DMS53 treated with DMSO at 0.1 percent for 48 hours (cell line): ENCODE measurements at regions not wholly inside any gene's neighbourhood (a gene's known extent, or its start where the extent isn't known, plus 50 kb on each side); places are given as distances from the start of the nearest gene placed in this dataset.
A peak's percentile ranks its signal among the peaks of the same experiment; 100 is the strongest.
"Not testable (repeated sequence)": the region's sequence is repeated elsewhere in the genome, so short reads cannot be mapped to it uniquely, and the experiment has no call there.

Experiments
- DNase-seq: peaks from one replicate; lab custom pipeline; 2025; ENCODE audit not compliant: unreplicated experiment; lab: John Stamatoyannopoulos, UW

DNA sequence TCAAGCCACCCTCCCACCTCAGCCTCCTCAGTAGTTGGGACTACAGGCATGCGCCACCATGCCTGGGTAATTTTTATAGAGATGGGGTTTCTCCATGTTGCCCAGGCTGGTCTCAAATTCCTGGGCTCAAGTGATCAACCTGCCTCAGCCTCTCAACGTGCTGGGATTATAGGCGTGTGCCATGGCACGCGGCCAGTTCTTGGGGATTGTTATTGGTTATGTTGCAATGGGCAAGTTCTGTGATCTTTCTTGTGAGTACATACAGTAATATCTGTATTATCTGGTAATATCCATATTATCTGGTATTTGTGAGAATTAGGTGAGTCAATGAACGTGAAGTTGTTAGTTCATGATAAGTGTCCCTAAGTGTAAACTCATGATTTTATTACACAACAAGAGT is 90.3 kb upstream of the TBL1X start:
- DNase-seq, result no peak

DNA sequence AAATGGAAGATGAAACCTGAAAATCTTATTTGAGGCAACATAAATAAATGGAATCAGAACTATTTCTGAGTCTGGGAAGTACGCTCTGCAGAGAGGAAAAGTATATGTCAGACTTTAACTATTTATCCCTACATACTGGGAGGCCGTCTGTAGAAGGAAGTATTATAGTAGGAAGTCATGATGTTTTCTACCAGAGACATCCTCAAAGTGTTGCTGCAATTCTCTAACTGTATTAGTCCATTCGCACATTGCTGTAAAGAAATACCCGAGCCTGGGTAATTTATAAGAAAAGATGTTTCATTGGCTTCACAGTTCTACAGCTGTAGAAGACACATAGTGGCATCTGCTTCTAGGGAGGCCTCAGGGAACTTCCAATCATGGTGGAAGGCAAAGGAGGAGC is 88.7 kb upstream of the TBL1X start:
- DNase-seq, result no peak

DNA sequence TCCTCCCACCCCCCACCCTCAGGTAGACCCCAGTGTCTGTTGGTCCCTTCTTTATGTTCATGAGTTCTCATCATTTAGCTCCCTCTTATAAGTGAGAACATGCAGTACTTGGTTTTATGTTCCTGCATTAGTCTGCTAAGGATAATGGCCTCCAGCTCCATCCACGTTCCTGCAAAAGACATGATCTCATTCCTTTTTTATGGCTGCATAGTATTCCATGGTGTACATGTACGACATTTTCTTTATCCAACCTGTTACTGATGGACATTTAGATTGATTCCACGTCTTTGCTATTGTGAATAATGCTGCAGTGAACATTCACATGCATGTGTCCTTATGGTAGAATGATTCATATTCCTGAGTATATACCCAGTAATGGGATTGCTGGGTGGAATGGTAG is 87.6 kb upstream of the TBL1X start:
- not testable (repeated sequence) for DNase-seq

DNA sequence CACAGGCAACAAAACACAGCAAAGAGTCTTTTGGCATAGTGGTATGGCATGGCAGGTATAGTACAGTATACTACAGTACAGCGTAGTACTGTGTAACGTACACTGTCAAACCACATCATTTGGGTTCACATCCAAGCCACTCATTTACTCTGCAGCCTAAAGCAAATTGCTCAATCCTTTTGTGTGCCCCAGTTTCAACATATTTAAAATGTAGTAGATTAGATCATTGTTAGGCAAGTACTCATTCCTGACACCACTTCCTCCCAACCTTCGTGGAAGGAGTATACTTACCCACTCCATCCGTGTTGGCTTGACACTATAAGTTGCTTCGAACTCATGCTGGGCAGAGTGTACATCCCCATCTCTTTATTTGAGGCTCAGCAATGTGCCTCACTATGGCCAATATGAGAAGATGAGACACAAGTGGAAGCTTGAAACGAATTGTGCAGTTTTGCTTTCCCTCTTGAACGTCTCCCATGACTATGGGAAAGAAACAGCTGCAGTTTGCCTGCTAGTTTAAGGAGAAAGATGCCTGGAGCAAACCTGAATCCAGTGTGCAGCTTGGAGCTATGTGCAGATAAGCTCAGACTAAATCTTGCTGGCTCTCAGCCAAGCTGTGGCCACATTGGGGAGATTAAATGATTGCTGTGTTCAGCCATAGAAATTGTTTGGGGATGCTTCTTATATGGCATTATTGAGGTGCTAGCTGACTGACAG is 85.7 kb upstream of the TBL1X start:
- no peak for DNase-seq

DNA sequence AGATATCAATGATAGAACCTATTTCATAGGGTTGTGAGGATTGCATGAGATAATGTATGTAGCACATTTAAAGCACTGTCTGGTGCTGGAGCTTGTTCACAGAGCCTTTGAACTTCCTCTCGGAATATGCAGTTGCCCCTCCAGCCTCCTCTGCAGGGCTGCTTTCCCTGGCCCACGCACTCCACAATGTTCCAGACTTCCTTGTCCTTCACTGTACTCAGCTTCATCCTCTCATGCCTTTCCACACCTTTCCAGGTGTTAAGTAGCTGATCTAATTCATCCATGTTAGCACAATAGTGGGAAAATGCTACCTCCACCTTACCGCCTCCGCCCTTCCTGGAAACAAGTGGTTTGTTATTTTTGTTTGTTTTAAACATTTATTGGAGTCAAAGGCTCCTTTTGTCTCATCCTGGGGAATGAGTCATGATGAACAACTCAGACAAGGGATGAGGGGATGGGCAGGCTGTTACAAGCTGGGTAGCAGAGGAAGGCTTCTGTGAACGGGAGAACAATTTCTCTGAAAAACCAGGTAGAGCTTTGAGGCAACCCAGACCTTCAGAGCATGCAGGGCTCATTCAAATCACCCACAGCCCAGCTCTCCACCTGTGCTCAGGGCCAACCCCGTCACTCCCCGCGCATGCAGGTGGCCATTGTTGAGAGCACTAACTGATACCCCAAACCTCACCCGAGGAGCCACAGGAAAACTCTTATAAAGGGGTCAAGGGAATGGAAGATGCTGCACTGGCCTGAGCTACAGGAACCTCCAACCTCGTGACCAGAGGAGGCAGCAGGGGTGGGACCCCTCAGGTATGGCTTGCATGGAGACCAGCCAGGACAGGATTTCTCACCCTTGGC is 84.9 kb upstream of the TBL1X start:
- peak; percentile 41 for DNase-seq

DNA sequence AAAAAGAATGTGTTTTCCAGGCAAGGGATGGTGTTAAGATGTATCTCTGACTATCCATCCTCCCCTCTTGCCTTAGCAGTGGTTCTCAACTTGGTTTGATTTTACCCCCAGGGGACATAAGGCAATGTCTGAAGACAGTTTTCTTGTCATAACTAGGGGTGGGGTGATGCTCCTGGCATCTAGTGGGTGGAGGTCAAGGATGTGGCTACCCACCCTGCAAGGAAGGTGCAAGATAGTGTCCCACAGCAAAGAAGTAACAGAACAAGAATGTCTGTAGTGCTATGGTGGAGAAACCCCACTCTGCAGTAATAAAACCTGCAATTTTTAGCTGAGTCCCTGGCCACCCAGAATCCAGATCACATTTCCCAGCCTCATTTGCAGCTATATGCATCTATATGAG is 81.2 kb upstream of the TBL1X start:
- no peak for DNase-seq

GRCh38 chrX:9388450-9388849 is 76.4 kb upstream of the TBL1X start:
- DNase-seq, result no peak

GRCh38 chrX:9390121-9390520 is 74.7 kb upstream of the TBL1X start:
- DNase-seq, result no peak

GRCh38 chrX:9390693-9391368 is 74.0 kb upstream of the TBL1X start:
- DNase-seq, result no peak

- DNase-seq, result no peak
Observed at GRCh38 chrX:9392445-9392844, 72.4 kb upstream of the TBL1X start.

DNA sequence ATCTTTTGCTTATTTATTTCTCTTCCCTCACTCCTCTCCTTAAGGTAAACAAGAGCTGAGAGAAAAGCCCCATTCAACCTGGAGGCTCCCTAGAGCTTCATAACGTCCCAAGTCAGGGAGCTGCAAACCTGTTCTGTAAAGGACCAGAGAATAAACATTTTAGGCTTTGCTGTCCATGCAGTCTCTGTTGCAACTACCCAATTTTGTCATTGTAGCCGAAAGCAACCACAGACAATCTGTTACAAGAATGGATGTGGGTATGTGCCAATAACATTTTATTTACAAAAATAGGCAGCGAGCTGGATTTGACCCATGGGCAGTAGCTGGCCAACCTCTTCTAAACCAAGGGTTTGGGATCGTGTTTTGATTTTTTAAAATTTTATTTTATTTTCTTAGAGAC is 71.3 kb upstream of the TBL1X start:
- DNase-seq, result no peak

GRCh38 chrX:9394212-9394611 is 70.6 kb upstream of the TBL1X start:
- no peak for DNase-seq

DNA sequence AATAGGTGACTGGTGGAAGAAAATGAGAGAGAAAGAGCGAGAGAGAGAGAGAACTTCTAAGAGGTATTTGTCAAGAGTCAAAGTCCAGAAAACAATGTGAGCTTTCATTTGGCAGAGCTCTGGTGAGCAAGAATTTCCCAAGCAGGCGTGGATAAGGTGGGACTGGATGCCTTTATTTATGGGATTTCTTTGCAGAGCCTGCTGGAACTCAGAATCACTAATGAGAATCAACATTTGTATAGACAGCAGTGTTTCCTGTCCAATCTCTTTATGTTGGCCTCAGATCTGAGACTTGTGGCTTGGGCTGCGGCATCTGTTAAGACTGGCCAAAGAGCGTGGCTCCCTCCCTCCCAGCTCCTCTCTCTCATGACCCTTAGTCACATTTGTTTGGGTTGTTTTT is 67.9 kb upstream of the TBL1X start:
- DNase-seq, result no peak

DNA sequence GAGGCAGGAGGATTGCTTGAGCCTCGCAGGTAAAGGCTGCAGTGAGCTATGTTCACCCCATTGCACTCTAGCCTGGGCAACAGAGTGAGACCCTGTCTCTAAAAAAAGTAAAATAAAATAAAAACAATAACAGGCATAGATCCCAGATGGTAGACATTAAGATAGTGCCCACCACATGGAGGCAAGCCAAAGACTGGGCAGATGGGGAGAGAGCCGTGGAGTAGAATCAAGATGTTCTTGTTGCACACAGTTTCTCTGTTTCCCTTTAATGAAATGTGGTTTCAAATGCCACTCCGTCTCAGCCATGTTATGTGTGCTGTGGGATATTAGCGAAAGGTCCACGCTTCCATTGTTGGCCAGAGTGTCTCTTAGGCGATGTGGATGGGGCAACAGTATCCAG is 63.8 kb upstream of the TBL1X start:
- no peak for DNase-seq

GRCh38 chrX:9403374-9403773 is 61.5 kb upstream of the TBL1X start:
- no peak for DNase-seq

GRCh38 chrX:9405635-9406034 is 59.2 kb upstream of the TBL1X start:
- not testable (repeated sequence) for DNase-seq

- DNase-seq, result not testable (repeated sequence)
Observed at GRCh38 chrX:9410889-9411288, 54.0 kb upstream of the TBL1X start.

- DNase-seq, result not testable (repeated sequence)
Observed at GRCh38 chrX:9411682-9412081, 53.2 kb upstream of the TBL1X start.

GRCh38 chrX:9414416-9414815 is 50.4 kb upstream of the TBL1X start:
- DNase-seq, result no peak
